ENCODE measurements at regions not wholly inside any gene's neighbourhood (a gene's known extent, or its start where the extent isn't known, plus 50 kb on each side); places are given as distances from the start of the nearest gene placed in this dataset.
"Not testable (repeated sequence)": the region's sequence is repeated elsewhere in the genome, so short reads cannot be mapped to it uniquely, and the experiment has no call there.

DNA sequence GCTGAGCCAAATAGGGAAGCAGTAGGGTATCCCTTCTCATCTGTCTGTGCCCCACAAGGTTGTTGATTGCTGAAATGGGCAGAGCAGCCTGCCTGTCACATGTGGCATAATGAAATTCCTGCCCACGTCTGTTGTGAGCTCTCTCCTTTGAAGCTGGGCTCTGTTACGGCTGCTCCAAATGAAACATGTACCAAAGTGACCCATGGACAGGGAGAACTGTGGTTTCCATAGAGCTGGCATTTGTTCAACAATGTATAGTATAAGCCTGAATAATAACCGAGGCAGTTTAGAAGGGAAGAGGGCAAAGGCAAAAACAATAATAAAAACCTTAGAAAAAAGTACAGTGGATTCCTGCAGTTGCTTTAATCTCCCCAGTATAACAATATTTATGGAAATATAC is 149.7 kb downstream of the LYPLAL1 start:
- no peak for DNase-seq (ENCODE audit: low read depth in 2 of 3, low spot score in 2 of 3)

GRCh38 chr1:219322766-219323165 is 149.1 kb downstream of the LYPLAL1 start:
- no peak for DNase-seq (ENCODE audit: low read depth in 2 of 3, low spot score in 2 of 3)

DNA sequence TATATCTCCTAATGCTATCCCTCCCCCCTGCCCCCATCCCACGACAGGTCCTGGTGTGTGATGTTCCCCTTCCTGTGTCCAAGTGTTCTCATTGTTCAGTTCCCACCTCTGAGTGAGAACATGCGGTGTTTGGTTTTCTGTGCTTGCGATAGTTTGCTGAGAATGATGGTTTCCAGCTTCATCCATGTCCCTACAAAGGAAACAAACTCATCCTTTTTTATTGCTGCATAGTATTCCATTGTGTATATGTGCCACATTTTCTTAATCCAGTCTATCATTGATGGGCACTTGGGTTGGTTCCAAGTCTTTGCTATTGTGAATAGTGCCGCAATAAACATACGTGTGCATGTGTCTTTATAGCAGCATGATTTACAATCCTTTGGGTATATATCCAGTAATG is 146.9 kb downstream of the LYPLAL1 start:
- not testable (repeated sequence) for DNase-seq (ENCODE audit: low read depth in 2 of 3, low spot score in 2 of 3)

GRCh38 chr1:219318826-219319225 is 145.1 kb downstream of the LYPLAL1 start:
- no peak for DNase-seq (ENCODE audit: low read depth in 2 of 3, low spot score in 2 of 3)

- DNase-seq (ENCODE audit: low read depth in 2 of 3, low spot score in 2 of 3), result no peak
Observed at GRCh38 chr1:219317762-219318353, 144.2 kb downstream of the LYPLAL1 start.

- DNase-seq (ENCODE audit: low read depth in 2 of 3, low spot score in 2 of 3), result no peak
Observed at GRCh38 chr1:219316066-219316465, 142.4 kb downstream of the LYPLAL1 start.

GRCh38 chr1:219313961-219314360 is 140.3 kb downstream of the LYPLAL1 start:
- no peak for DNase-seq (ENCODE audit: low read depth in 2 of 3, low spot score in 2 of 3)

GRCh38 chr1:219312967-219313366 is 139.3 kb downstream of the LYPLAL1 start:
- no peak for DNase-seq (ENCODE audit: low read depth in 2 of 3, low spot score in 2 of 3)

DNA sequence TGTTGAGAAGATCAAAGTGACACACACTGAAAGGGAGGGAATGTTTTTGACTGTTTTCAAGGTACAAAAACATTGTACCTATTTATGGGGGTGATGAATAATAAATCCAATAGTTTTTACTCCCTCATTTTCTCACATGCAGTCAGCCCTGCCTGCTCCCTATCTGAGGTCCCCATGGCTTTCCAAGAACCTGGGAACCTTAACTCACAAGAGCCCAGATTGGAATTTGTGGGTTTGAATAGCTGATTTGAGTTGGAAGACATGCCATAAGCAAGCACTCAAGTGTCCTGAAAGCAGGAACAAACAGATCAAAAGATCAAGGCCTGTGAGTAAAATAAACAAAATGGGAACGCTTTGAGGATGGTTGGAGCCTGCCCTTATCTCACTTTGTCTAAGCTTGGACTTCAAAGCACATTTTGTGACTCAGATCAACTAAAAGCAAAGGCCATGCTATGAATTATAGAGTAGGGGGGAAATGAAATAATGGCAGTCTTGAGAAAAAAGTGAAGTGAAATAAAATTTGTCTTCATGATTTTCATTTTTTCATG is 136.6 kb downstream of the LYPLAL1 start:
- no peak for DNase-seq (ENCODE audit: low read depth in 2 of 3, low spot score in 2 of 3)

- DNase-seq (ENCODE audit: low read depth in 2 of 3, low spot score in 2 of 3), result no peak
Observed at GRCh38 chr1:219308367-219308766, 134.7 kb downstream of the LYPLAL1 start.

DNA sequence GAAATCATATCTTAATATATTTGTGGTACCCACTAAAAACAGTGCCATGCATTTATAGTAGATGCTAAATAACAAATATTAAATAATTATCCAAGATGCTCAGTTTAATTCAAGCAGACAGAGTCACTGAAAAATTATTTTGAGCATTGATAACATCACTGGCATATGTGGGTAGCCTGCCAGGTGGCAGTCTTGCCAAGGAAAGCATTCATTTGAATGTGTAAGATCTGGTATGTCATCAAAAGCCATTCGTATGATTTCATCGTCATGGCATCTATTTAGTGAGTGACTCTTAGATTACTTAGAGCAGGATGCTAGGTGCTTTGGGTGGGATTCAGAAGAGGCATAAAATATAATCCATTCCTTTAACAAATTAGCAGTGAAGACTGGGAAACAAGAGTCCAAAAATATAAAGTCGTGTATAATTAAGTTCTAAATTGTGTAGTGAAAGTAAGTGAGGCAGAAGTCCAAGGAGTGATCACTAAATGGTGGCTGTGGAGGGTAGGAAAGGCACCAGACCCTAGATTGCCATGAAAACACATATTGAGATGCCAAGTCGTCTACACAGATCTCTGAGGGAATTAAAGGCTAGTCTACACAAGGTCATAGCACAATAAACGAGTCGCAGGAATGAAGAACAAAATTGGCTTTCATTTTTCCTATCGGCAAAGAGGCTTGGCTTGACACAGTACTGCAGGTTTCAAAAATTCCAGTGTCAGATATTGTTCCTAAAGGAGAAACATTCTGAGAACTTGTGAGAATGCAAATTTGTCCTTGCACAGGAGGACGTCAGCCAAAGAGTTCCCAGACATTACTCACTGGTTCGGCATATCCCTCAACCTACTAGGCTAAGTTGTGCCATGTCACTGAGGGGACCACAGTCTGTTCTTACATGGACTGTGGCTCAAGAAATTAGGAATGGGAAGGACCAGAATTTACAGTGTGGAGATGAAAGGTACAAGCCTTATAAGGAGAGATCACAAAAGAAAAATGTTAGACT is 130.8 kb downstream of the LYPLAL1 start:
- DNase-seq (ENCODE audit: low read depth in 2 of 3, low spot score in 2 of 3), result no peak

GRCh38 chr1:219302697-219303096 is 129.0 kb downstream of the LYPLAL1 start:
- no peak for DNase-seq (ENCODE audit: low read depth in 2 of 3, low spot score in 2 of 3)

GRCh38 chr1:219299420-219299819 is 125.7 kb downstream of the LYPLAL1 start:
- no peak for DNase-seq (ENCODE audit: low read depth in 2 of 3, low spot score in 2 of 3)

- DNase-seq (ENCODE audit: low read depth in 2 of 3, low spot score in 2 of 3), result no peak
Observed at GRCh38 chr1:219298571-219299148, 125.0 kb downstream of the LYPLAL1 start.

DNA sequence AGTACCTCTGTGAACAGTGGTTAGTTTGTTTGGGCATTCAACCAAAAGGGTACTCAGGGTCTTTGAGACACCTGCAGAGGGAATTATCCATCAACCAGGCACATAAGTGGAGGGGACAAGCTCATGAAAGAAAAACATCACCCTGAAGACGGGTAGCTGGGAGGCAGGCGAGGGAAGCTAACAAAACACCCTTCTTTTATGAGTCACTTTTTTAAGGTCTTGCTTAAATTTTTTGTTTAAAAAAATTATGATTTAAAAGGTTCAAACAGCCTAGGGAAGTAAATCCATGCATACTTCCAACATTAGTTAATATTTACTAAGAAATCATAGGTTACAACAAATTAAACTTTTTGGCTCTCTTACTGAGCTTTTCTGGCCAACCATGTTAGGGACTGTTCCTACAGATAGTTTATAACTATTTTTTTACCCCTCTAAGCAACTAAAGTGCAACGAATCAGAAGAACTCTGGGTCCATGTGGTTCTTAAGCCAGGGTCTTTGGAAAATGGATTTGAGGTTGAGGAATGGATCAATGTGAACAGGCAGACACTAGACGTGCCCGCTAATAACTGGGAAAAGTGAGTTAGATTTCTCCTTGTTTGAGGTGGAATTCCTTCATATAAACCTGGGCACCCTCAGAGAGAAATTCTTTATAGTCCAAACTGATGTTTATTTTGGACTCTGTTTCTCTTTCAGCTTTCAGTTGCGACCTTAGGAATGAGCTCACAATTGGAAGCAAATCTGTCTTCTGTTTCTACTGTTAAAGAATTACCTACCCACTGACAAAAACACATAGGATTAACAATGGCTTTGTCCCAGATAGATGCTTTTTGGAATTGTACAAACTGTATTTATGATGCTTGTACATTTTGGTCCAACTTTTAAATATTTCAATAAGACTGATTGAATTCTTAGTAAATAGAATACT is 123.0 kb downstream of the LYPLAL1 start:
- no peak for DNase-seq (ENCODE audit: low read depth in 2 of 3, low spot score in 2 of 3)

GRCh38 chr1:219294251-219294650 is 120.6 kb downstream of the LYPLAL1 start:
- no peak for DNase-seq (ENCODE audit: low read depth in 2 of 3, low spot score in 2 of 3)

GRCh38 chr1:219293410-219293809 is 119.7 kb downstream of the LYPLAL1 start:
- DNase-seq (ENCODE audit: low read depth in 2 of 3, low spot score in 2 of 3), result no peak

GRCh38 chr1:219292999-219293398 is 119.3 kb downstream of the LYPLAL1 start:
- no peak for DNase-seq (ENCODE audit: low read depth in 2 of 3, low spot score in 2 of 3)

DNA sequence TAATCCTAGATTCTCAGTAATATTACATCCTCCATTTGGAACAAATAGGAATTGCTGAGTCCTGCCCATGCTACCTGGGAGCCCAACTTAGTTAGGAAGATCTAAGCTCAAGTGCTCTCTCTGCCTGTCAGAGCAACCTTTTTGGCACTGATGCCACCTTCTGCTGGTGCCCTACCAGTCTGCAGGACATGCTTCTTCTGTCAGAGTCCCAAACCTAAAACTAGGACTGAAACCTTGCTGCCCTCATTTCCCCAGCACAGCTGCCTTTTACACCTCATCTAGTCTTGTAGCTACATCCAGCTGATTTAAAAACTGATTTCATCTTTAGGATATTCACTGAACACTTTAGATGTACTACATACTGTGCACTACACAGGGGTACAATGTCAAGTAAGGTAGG is 118.7 kb downstream of the LYPLAL1 start:
- no peak for DNase-seq (ENCODE audit: low read depth in 2 of 3, low spot score in 2 of 3)

DNA sequence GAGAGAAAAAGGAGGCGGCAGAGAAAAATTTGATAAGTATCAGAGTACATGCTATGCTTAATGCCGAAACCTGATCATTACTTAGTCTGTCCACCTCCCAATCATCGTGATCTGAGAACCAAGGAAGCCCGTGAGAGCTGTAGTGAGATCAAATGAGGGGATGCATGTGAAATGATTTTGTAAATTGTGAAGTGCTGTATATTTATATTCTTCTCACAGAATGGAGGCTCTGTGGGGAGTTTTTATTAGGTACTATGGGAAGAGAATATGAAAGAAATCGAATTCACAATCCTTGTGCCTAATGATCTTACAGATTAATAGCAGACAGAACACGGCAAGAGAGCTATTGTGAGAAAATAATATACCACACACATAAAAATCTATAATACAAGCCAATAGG is 115.5 kb downstream of the LYPLAL1 start:
- no peak for DNase-seq (ENCODE audit: low read depth in 2 of 3, low spot score in 2 of 3)

DNA sequence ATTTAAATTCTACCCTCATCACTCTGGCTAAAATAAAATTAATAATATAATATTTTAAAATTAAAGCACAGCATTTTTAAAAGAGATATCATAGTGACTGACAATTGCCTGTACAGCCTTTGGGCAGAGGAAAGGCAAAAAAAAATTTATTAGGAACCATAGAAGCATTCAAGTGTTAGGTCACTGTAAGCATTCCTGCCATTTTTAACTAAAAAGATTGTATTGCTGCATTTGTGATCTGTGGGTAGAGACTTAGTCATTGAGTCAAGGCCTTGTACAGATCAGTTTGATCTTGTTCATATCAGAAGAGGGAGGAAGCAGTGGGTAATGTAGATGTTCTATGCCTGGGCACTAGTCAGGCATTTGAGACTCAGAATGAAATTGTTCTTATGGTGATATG is 109.9 kb downstream of the LYPLAL1 start:
- no peak for DNase-seq (ENCODE audit: low read depth in 2 of 3, low spot score in 2 of 3)
